ENCODE measurements at regions not wholly inside any gene's neighbourhood (a gene's known extent, or its start where the extent isn't known, plus 50 kb on each side); places are given as distances from the start of the nearest gene placed in this dataset.

DNA sequence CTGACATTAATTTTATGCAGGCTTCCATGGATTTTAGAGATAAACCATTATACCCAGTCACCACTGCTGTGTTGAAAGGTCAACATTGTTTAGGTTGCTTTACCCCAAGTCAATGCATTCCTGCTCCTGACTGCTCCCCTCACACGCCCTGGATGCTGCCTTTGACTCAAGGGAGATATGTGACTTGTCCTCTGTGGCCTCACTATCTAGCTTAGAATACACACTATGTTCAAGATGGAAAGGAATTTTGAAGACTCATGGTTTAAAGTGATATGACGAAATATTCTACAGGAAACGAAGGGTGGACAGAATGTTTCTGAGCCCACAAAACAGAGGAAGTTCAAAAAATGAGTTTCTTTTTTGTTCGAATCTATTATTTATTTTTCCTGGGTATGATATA, 170.4 kb upstream of the NR5A2 start:
- no peaks in the 10 kb centered on the region for H3K36me3 ChIP-seq (ENCODE audit: insufficient read depth, low read length)
- no peak overlapping the region for H3K27ac ChIP-seq (ENCODE audit: low read length)
- peaks cover 16% of the 10 kb centered on the region for H3K27me3 ChIP-seq (ENCODE audit: insufficient read depth, low read length, poor library complexity)
- TF ChIP-seq, protein P1, sequence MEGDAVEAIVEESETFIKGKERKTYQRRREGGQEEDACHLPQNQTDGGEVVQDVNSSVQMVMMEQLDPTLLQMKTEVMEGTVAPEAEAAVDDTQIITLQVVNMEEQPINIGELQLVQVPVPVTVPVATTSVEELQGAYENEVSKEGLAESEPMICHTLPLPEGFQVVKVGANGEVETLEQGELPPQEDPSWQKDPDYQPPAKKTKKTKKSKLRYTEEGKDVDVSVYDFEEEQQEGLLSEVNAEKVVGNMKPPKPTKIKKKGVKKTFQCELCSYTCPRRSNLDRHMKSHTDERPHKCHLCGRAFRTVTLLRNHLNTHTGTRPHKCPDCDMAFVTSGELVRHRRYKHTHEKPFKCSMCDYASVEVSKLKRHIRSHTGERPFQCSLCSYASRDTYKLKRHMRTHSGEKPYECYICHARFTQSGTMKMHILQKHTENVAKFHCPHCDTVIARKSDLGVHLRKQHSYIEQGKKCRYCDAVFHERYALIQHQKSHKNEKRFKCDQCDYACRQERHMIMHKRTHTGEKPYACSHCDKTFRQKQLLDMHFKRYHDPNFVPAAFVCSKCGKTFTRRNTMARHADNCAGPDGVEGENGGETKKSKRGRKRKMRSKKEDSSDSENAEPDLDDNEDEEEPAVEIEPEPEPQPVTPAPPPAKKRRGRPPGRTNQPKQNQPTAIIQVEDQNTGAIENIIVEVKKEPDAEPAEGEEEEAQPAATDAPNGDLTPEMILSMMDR (IDR thresholded peaks at IDR 0.05; ENCODE audit: borderline replicate concordance, extremely low read depth, low read length, poor library complexity, severe bottlenecking), result no peak
- no peak for ATAC-seq (ENCODE audit: insufficient read depth, low read depth)
- no peak overlapping the region for H3K4me2 ChIP-seq (ENCODE audit: insufficient read depth, low read length)
- no peak for DNase-seq
- no peaks in the 10 kb centered on the region for H3K4me1 ChIP-seq (ENCODE audit: insufficient read depth, low read length)
- H4K20me1 ChIP-seq (ENCODE audit: insufficient read depth, low read length), result no peaks in the 10 kb centered on the region
- no peaks in the 10 kb centered on the region for H3K79me2 ChIP-seq (ENCODE audit: insufficient read depth, low read length)
- no peak overlapping the region for H3K4me3 ChIP-seq (ENCODE audit: low read depth in 1 of 2, low read length in 2 of 2)
- H3K9ac ChIP-seq (ENCODE audit: low read depth, low read length), result no peak overlapping the region
- no peak overlapping the region for H2AFZ ChIP-seq (ENCODE audit: low read depth, low read length)
- no peaks in the 10 kb centered on the region for H3K9me3 ChIP-seq (ENCODE audit: insufficient read depth, low read length, severe bottlenecking)

DNA sequence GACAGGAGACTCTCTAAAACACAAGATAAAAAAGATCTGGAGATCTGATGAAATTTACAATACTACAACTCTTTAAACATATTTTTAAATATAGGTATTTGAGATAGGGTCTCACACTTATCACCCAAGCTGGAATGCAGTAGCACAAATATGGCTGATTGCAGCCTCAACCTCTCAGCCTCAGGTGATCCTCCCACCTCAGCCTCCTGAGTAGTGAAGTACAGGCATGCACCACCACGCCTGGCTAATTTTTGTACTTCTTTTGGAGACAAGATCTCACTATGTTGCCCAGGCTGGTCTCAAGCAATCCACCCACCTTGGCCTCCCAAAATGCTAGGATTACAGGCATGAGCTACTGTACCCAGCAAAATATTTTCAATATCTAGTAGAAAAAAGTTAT, 170.0 kb upstream of the NR5A2 start:
- Histone ChIP-seq H3K36me3 (ENCODE audit: insufficient read depth, low read length) (no peaks in the 10 kb centered on the region), H3K9ac (ENCODE audit: low read depth, low read length) (no peak overlapping the region), H3K27ac (ENCODE audit: low read length) (no peak overlapping the region), H4K20me1 (ENCODE audit: insufficient read depth, low read length) (no peaks in the 10 kb centered on the region), H3K4me2 (ENCODE audit: insufficient read depth, low read length) (no peak overlapping the region), H2AFZ (ENCODE audit: low read depth, low read length) (no peak overlapping the region), H3K4me3 (ENCODE audit: low read depth in 1 of 2, low read length in 2 of 2) (no peak overlapping the region), H3K79me2 (ENCODE audit: insufficient read depth, low read length) (no peaks in the 10 kb centered on the region), H3K4me1 (ENCODE audit: insufficient read depth, low read length) (no peaks in the 10 kb centered on the region), H3K27me3 (ENCODE audit: insufficient read depth, low read length, poor library complexity) (peaks cover 16% of the 10 kb centered on the region), H3K9me3 (ENCODE audit: insufficient read depth, low read length, severe bottlenecking) (no peaks in the 10 kb centered on the region)
- no peak for TF ChIP-seq EZH2 (IDR thresholded peaks at IDR 0.05; ENCODE audit: borderline replicate concordance, low read depth, low read length, severe bottlenecking)
- TF ChIP-seq, protein P1 (IDR thresholded peaks at IDR 0.05; ENCODE audit: borderline replicate concordance, extremely low read depth, low read length, poor library complexity, severe bottlenecking), result no peak
- ATAC-seq (ENCODE audit: insufficient read depth, low read depth) (no peak), DNase-seq (no peak)

DNA sequence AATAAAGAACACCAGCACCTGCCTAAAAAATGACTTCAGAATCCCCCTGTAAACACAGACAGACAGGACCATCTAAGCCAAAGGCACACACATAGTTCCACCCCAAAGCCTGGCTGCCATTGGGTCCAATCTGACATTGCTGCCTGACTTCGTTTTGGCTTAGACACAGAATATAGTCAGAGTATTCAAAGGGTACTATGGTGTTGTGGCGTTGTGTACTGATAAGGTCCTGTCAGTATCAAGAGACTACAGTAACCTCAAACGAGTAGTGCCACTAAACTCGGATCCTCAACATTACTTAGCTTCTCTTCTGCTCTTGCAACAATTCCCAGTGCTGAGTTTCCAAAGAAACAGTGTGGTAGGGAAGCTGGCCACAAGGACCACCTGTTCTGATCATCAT, 169.3 kb upstream of the NR5A2 start:
- no peak for DNase-seq
- H3K4me3 ChIP-seq (ENCODE audit: low read depth in 1 of 2, low read length in 2 of 2), result no peak overlapping the region
- ATAC-seq (ENCODE audit: insufficient read depth, low read depth), result no peak
- peaks cover 16% of the 10 kb centered on the region for H3K27me3 ChIP-seq (ENCODE audit: insufficient read depth, low read length, poor library complexity)
- no peak overlapping the region for H3K4me2 ChIP-seq (ENCODE audit: insufficient read depth, low read length)
- H3K9ac ChIP-seq (ENCODE audit: low read depth, low read length), result no peak overlapping the region
- H3K36me3 ChIP-seq (ENCODE audit: insufficient read depth, low read length), result no peaks in the 10 kb centered on the region
- no peaks in the 10 kb centered on the region for H3K79me2 ChIP-seq (ENCODE audit: insufficient read depth, low read length)
- no peaks in the 10 kb centered on the region for H3K4me1 ChIP-seq (ENCODE audit: insufficient read depth, low read length)
- H4K20me1 ChIP-seq (ENCODE audit: insufficient read depth, low read length), result no peaks in the 10 kb centered on the region
- H2AFZ ChIP-seq (ENCODE audit: low read depth, low read length), result no peak overlapping the region
- TF ChIP-seq, protein P1 (IDR thresholded peaks at IDR 0.05; ENCODE audit: borderline replicate concordance, extremely low read depth, low read length, poor library complexity, severe bottlenecking), result no peak
- no peak for TF ChIP-seq EZH2 (IDR thresholded peaks at IDR 0.05; ENCODE audit: borderline replicate concordance, low read depth, low read length, severe bottlenecking)
- no peaks in the 10 kb centered on the region for H3K9me3 ChIP-seq (ENCODE audit: insufficient read depth, low read length, severe bottlenecking)
- no peak overlapping the region for H3K27ac ChIP-seq (ENCODE audit: low read length)

DNA sequence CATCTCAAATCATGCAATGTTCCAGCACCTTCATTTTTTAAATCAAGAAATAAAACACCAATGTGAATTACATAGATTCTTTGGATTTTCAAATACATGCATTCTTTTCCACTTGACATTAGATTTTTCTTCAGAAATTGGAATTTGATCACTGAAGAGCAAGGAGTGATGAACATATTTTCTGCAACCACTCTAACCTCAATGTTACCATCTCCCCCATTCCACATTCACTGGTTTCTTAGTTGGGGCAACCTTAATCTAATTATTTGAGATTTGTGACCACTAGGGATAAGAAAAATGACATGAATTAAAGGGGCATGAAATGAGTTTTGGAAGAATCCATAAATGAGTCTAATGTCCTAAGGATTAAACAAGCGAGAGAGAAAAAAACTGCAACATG, 168.7 kb upstream of the NR5A2 start:
- H3K27ac ChIP-seq (ENCODE audit: low read length), result no peak overlapping the region
- peaks cover 16% of the 10 kb centered on the region for H3K27me3 ChIP-seq (ENCODE audit: insufficient read depth, low read length, poor library complexity)

More for the DNA sequence above, 168.7 kb upstream of the NR5A2 start:
- no peak overlapping the region for H3K4me3 ChIP-seq (ENCODE audit: low read depth in 1 of 2, low read length in 2 of 2)
- DNase-seq, result no peak
- H3K36me3 ChIP-seq (ENCODE audit: insufficient read depth, low read length), result no peaks in the 10 kb centered on the region
- no peak overlapping the region for H3K9ac ChIP-seq (ENCODE audit: low read depth, low read length)
- H2AFZ ChIP-seq (ENCODE audit: low read depth, low read length), result no peak overlapping the region
- no peaks in the 10 kb centered on the region for H3K79me2 ChIP-seq (ENCODE audit: insufficient read depth, low read length)
- H3K9me3 ChIP-seq (ENCODE audit: insufficient read depth, low read length, severe bottlenecking), result no peaks in the 10 kb centered on the region
- no peak for ATAC-seq (ENCODE audit: insufficient read depth, low read depth)
- TF ChIP-seq, protein P1 (IDR thresholded peaks at IDR 0.05; ENCODE audit: borderline replicate concordance, extremely low read depth, low read length, poor library complexity, severe bottlenecking), result no peak
- no peak for TF ChIP-seq EZH2 (IDR thresholded peaks at IDR 0.05; ENCODE audit: borderline replicate concordance, low read depth, low read length, severe bottlenecking)
- no peaks in the 10 kb centered on the region for H4K20me1 ChIP-seq (ENCODE audit: insufficient read depth, low read length)
- H3K4me2 ChIP-seq (ENCODE audit: insufficient read depth, low read length), result no peak overlapping the region
- H3K4me1 ChIP-seq (ENCODE audit: insufficient read depth, low read length), result no peaks in the 10 kb centered on the region

All from DND-41 (cell line).